GM19240 (cell line): ENCODE measurements at regions not wholly inside any gene's neighbourhood (a gene's known extent, or its start where the extent isn't known, plus 50 kb on each side); places are given as distances from the start of the nearest gene placed in this dataset.

Experiments
- DNase-seq: peaks from one replicate; pipeline ENCODE4 v3.0.0; 2011; ENCODE audit warnings: low spot score; ENCODE audit not compliant: insufficient read length

GRCh38 chr2:120669971-120670370 is 65.7 kb upstream of the GLI2 start:
- DNase-seq, result no peak

GRCh38 chr2:120670371-120670770 is 65.3 kb upstream of the GLI2 start:
- no peak for DNase-seq

DNA sequence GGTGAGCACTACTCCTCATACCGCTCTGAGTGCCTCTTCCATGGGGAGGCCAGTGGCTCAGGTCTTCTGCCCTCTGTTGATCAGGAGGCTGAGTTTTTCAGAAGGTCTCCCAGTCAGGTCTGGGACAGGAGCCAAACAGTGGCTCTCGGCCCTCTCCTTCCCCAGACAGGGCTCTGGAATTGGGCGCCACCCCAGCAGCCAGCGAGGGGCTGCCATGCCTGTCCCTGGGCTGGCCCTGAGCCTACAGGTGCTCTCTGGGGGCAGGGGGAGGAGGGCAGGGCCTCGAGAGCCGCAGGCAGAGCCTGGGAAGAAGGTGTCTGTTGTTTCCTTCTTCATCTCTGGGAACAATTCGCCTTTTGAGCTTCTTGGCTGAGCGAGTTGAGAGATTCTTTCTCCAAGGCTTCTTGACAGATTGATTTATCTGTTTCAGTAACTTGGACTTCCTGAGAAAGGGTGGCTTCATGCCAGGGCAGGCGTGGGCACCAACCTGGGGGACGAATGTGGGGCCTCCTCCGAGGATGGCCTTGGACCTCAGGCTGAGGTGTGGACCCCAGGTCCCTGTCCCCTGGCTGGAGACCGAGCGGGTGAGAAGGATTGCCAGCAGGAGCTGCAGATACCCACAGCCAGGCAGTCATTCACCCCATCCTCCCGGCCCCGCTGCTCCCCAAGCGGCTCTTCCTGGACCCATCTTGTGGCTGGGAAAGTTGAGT is 64.7 kb upstream of the GLI2 start:
- no peak for DNase-seq

GRCh38 chr2:120672526-120673204 is 63.0 kb upstream of the GLI2 start:
- no peak for DNase-seq

- no peak for DNase-seq
These were observed 62.5 kb upstream of the GLI2 start for GRCh38 chr2:120673205-120673550.

GRCh38 chr2:120673571-120674061 is 62.1 kb upstream of the GLI2 start:
- DNase-seq, result no peak

DNA sequence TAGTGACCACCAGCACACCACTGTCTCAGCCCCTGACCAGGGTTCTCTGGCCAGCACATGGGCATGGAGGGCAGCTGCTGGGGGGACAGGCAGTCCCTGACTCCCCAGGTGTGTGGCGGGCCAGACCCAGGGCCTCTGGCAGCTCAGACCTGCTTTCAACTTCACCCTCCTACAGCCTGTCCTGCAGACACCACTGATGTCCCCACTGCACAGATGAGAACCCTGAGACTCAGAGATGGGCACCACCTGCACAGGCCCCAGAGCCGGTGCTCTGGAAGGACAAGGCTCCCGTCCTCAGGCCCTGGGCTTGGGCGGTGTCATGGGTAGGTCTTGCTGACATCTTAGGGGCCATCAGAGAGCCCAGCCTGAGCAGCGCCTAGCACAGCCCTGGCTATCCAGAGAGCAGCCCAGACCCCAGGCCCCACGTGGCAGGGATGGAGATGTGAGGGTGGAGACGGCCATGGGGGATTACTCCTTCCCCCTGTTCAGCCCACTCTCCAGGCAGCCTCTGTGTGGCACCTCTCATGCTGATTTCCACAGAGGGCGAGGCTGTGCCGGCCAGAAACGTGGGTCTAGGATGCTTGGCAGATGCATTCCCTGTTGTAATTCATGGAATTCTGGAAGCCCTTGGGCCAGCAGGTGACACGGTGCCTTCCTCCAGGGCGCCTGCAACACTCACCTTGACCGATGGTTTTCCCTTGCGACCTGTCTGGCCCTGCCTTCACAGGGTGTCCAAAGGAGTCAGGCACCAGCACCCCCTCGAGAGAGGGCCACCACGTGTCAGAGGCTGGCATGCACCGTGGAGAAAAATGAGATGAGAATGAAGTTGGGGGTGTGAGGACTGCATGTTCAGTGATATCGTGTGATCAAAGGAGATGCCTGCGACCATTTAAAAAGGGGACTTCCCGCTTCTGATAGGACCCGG is 61.2 kb upstream of the GLI2 start:
- DNase-seq, result no peak

- DNase-seq, result peak; percentile 25
These were observed 60.1 kb upstream of the GLI2 start for GRCh38 chr2:120675460-120676130.

DNA sequence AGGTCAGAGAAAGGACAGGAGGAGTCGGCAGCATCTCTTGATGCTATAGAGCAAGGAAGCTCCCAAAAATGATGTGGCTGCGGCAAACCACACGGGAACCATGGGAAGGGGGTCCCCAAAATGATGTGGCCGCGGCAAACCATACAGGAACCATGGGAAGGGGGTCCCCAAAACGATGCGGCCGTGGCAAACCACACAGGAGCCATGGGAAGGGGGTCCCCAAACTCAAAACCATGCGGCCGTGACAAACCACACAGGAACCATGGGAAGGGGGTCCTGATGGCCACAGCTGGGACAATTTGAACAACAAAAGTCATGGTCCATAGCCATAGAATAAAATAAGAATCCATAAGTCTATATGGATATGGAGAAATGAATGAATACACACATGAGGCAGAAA is 58.4 kb upstream of the GLI2 start:
- DNase-seq, result no peak

GRCh38 chr2:120677696-120678247 is 57.9 kb upstream of the GLI2 start:
- no peak for DNase-seq

GRCh38 chr2:120678251-120678650 is 57.4 kb upstream of the GLI2 start:
- no peak for DNase-seq

GRCh38 chr2:120678926-120679325 is 56.7 kb upstream of the GLI2 start:
- no peak for DNase-seq

GRCh38 chr2:120679526-120679925 is 56.1 kb upstream of the GLI2 start:
- DNase-seq, result no peak

DNA sequence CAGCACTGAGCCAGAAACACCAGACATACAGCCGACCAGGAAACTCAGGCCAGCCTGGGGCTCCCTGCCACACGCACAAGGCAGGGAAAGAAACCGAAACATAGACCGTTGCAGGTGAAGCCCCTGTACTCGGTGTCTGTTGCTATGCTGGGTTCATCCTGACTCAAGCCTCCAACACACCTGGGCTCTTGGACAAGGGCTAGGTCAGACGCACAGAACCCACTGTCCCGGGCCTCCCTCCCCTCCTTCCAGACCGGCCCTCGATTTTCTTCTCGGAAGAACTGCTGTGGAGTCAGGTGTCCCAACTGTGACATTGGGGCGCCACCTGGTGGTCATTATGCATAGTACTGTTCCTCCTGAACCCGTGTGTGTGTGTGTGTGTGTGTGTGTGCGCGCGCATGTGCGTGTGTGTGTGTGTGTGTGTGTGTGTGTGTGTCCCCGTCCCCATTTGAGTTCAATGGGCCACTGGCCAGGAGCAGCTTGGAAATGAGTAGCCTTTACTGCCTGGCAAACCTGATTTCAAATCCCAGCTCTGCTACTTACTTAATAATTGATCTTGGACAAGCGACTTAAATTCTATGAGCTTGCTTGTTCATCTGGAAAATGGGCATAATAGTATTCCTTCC is 55.4 kb upstream of the GLI2 start:
- DNase-seq, result peak; percentile 65

DNA sequence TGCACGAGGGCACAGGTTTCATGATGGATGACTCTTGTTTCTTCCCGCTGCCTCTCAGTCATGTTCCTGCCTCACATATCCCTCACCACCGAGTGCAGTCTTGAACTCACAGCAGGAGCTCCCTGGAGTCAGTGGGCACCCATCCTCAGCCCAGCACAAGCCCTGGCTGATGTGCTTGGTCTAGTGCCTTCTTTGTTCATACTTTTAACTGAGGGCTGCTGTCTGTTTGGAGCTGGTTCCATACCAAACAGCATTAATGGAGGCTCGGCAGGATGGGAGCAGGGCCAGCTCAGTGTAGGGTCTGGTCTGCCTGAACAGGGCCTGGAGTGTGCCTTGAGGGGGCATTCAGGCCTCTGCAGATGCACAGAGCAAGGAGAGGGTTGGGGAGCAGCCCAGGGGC is 54.5 kb upstream of the GLI2 start:
- DNase-seq, result no peak

DNA sequence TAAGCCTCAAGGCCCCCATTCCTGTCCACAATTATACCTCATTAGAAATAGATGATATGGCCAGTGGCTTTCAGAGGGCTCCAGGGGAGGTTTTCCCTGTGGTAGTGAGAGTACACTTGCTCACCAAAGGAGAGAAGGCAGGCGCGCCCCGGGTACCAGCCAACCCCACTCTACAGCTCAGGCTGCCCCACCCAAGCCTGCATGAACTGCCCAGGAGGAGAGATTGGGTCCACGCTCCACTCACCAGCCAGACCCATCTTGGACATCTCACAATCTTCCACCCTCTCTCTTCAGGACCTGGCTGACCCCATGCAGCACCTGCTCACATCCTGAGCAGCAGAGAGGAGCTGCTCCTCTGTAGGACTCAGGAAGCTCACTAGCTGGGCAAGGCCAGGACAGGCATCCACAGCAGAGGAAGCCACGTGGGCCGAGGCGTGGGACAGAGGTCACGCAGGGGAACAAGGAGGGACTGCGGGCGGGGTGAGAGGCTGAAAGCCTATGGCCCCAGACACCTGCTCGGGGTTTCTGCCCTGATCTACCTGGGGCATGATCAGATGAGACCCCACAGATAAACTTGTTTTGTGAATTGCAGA is 53.9 kb upstream of the GLI2 start:
- DNase-seq, result no peak

DNA sequence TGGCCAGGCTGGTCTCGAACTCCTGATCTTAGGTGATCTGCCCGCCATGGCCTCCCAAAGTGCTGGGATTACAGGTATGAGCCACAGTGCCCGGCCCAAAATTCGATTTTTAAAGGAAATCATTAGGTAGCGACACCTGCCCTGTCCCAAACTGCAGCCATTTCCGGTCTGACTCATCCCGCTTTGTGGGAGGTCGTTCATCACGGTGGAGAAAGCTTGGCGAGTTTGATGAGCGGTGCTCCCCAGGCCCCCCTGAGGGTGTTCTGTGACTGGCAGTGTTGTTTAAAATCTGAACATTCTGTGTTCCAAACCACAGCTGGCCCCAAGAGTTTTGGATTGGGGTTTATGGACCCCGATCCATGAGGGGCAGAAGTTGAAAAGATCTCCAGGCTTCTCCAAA is 53.0 kb upstream of the GLI2 start:
- no peak for DNase-seq

- no peak for DNase-seq
These were observed 52.6 kb upstream of the GLI2 start for GRCh38 chr2:120683081-120683480.

GRCh38 chr2:120683701-120684100 is 52.0 kb upstream of the GLI2 start:
- no peak for DNase-seq

- no peak for DNase-seq
These were observed 51.2 kb upstream of the GLI2 start for GRCh38 chr2:120684289-120685065.
